Adrenal gland (tissue), 5 donors: ENCODE measurements at regions not wholly inside any gene's neighbourhood (a gene's known extent, or its start where the extent isn't known, plus 50 kb on each side); places are given as distances from the start of the nearest gene placed in this dataset.

Source experiments
- CTCF ChIP-seq, 6 experiments: fragments of 450-650 bp in 4 of 6; fragments of 200-600 bp in 2 of 6; sonication (generic) in 1 of 6; IDR thresholded peaks; 1 replicate in 5 of 6; 2 replicates in 1 of 6; pipeline versions ENCODE4 v1.5.1 to v1.8.0; 2016 to 2021; ENCODE audit warnings: antibody characterized with exemption in 6 of 6, mild to moderate bottlenecking in 2 of 6, moderate library complexity in 1 of 6
- POLR2A ChIP-seq, 2 donors: fragments of 450-650 bp; IDR thresholded peaks; one replicate each; pipeline ENCODE4 v1.6.1; 2017; ENCODE audit warnings: antibody characterized with exemption in 2 of 2, mild to moderate bottlenecking in 2 of 2, moderate library complexity in 1 of 2
- donor health status: DM: no; HTN: no; CAD: no.

DNA sequence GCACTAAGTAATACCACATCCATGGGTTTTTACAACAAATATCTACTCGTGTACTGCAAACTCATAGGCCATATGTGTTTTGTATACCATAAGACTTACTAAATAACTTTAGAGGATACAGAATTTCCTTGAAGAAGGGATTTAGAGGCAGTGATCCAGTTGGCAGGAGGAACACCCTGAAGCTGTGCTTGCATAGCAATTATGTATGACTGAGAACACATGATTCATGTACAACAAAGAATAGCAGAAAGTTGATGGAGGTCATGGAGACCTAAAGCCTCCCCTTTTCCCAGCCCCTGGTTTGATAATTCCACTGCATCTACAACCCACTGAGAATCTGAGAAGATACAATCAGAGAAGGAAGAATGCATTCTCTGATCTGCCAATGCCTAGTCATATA, 83.8 kb upstream of the PMFBP1 start:
- TF ChIP-seq CTCF (IDR thresholded peaks at IDR 0.05) (no peak), POLR2A (IDR thresholded peaks at IDR 0.05) (no peak)
